SH-SY5Y (cell line): ENCODE measurements at regions not wholly inside any gene's neighbourhood (a gene's known extent, or its start where the extent isn't known, plus 50 kb on each side); places are given as distances from the start of the nearest gene placed in this dataset.

Experiments used
- GATA2 ChIP-seq: IDR thresholded peaks from 2 replicates; pipeline ENCODE4 v1.6.1; 2011; ENCODE audit warnings: mild to moderate bottlenecking, low read depth, low read length
- GATA3 ChIP-seq: IDR thresholded peaks from 2 replicates; pipeline ENCODE4 v1.6.1; 2011; ENCODE audit warnings: low read depth, mild to moderate bottlenecking, low read length, moderate library complexity

GRCh38 chr10:83459124-83459523 is 680.2 kb upstream of the GHITM start:
- no peak for TF ChIP-seq GATA2
- no peak for TF ChIP-seq GATA3
